LNCAP (cell line): ENCODE measurements at regions not wholly inside any gene's neighbourhood (a gene's known extent, or its start where the extent isn't known, plus 50 kb on each side); places are given as distances from the start of the nearest gene placed in this dataset.

ENCODE experiments used
- TF ChIP-seq, protein P1 (sequence below): fragments of 450-650 bp; IDR thresholded peaks from 2 replicates; pipeline ENCODE4 v1.5.1; 2017; ENCODE audit warnings: mild to moderate bottlenecking

DNA sequence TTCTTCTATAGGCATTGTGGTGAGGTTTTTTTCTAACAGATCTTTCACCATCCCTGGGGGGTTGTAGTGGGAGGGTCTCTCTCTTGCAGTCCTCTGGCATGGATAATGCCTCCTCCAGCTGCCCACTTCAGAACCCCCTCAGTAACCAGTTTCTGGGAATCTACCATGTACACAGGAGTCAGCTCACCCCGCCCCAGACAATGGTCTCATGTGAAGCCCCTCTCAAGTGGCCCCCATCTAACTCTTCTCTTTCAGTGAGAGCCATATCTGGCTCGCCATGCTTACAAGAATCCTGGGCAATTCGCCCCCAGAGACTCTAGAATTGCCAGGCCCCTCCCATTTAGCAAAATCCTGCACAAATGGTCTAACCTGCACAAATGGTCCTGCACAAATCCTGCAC, 144.4 kb upstream of the FSTL4 start:
- TF ChIP-seq, protein P1, sequence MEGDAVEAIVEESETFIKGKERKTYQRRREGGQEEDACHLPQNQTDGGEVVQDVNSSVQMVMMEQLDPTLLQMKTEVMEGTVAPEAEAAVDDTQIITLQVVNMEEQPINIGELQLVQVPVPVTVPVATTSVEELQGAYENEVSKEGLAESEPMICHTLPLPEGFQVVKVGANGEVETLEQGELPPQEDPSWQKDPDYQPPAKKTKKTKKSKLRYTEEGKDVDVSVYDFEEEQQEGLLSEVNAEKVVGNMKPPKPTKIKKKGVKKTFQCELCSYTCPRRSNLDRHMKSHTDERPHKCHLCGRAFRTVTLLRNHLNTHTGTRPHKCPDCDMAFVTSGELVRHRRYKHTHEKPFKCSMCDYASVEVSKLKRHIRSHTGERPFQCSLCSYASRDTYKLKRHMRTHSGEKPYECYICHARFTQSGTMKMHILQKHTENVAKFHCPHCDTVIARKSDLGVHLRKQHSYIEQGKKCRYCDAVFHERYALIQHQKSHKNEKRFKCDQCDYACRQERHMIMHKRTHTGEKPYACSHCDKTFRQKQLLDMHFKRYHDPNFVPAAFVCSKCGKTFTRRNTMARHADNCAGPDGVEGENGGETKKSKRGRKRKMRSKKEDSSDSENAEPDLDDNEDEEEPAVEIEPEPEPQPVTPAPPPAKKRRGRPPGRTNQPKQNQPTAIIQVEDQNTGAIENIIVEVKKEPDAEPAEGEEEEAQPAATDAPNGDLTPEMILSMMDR: no peak

DNA sequence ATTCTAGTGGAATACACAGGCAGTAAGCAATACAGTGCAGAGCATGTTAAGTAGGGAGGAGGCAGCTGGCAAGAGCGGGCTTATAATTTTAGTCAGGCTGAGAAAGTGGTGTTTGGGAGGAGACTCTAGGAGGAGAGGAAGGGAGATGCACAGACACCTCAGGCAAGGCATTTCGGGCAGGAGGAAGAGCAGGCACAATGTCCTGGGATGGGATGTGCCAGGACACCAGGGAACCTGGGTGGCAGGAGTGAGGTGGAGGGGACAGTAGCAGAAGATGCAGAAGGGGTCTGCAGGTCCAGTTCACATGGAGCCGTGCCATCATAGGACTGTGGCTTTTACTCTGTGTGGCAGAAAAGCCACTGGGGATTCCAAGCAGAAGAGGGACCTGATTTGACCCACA, 143.7 kb upstream of the FSTL4 start:
- TF ChIP-seq, protein P1: no peak

DNA sequence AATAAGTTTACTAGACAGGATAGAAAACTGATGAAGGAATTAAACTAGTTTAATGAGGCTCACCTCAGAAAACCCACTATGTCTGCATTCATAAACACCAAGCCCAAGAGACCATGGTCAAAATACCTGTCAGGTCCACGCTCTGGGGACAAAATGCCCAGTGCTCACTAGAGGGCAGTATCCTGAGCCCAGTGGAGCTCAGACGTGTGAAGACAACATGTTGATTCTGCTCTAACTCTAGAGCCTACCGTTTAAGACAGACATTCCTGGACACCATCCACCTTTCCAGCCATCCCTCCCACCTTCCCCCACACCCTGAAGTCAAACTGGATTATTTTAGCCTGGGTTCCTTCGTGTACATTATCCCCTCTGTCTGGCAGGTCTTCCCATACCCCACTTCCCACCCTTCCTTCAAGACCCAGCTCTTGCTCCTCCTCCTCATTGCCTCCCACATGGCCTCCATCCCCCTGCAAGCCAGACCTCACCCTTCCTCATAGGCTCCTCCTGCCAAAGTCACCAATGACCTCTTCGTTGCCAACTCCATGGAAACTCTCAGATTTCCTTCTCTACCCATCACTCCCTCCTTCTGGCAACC, 142.3 kb upstream of the FSTL4 start:
- TF ChIP-seq, protein P1: peak; percentile 81

DNA sequence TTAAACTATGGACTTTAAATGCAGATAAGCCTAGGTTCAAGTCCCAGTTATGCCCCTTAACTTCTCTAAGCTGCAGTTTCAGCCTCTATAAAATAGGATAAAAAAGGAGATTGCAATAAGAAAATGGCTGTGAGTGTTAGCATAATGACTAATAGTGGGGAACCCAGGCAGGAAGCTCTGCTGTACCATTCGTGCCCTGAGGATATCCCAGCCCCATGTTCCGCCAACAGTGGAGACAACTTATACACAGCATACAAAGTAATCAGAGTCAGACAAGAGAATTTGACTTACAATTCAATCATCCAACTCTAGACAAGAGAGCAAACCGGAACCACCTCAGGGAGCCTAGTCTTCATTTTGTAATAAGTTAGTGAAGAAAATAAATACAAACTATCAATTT, 141.5 kb upstream of the FSTL4 start:
- TF ChIP-seq, protein P1: no peak

DNA sequence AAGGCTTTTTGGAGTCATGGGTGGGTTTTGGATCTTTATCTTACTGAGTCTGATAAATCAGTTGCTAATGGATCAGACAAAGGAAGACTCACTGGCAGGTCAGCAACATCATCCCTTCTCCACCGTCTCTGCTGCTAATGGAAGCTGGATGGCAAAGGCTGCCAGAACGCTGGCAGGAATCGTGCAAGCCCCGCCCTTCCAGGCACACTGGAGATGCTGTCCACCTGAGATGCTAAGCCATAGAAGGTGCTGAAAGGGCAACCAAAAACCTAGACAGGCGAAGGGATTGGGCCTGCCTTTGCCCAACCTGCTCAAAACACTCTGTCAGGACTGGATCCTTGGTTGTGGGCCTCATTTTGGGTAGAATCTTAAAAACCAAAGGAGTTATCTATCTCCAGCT, 139.5 kb upstream of the FSTL4 start:
- TF ChIP-seq, protein P1: no peak

DNA sequence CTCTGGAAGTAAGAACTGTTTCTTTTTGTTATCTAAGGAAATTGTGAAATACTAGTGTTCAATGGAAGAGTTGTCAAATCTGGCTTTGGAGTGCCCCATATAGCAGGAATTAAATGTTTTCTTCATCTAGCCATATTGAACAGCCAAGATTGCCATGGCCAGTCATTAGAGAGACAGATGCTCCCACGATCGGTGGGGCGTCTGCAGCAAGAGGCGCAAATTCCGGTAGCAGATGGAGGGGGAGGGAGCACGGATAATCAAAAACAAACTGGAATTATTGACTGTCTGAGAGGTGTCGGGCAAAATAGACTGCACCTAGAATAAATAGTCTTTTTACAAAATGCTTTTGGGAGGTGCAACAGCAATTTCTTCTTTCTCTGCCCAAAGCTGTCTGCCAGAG, 139.1 kb upstream of the FSTL4 start:
- TF ChIP-seq, protein P1: no peak

DNA sequence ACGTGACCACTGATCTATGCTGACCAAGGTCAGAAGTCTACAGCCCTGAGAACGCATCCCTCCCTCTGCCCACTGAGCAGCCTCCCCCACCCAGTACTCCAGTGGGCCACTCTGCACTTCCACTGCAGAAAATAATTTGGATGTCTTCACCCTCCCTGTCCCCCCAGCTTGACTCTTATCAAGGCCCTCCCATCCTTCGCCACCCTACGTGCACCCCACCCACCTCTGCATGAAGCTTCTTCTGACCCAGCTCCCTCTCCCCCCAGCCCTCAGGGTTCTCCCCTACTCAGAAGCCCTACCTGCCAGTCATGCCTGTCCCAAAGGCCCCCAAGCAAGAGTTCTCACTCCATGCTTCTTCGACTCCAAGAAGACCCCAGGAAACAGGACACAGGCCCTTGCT, 138.5 kb upstream of the FSTL4 start:
- TF ChIP-seq, protein P1: no peak

DNA sequence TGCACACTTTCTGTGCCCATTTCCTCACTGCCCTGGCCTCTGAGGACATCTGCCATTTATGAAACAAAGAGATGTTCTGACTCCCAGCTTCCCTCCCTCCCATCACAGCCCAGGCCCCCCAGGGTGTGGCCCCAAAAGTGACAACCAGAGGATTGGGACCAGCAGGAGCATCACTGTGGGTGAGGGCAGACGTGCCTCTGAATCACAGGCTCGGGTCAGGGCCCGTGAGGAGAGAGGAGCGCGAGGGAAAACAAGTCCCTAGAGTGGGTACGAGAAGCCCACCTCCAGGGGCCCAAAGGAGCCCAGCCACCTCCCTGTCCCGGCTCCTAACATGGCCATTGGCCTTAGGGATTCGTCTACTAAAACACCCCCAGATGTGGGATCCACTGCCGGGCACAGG, 138.0 kb upstream of the FSTL4 start:
- TF ChIP-seq, protein P1: no peak
